EH (cell line): ENCODE measurements at regions not wholly inside any gene's neighbourhood (a gene's known extent, or its start where the extent isn't known, plus 50 kb on each side); places are given as distances from the start of the nearest gene placed in this dataset.

Experiments
- DNase-seq: peaks from one replicate; pipeline ENCODE4 v3.0.0-alpha.2; 2015; ENCODE audit warnings: low read depth

- DNase-seq = peak; percentile 33
Measured at GRCh38 chrX:7280520-7280919, 132.6 kb upstream of the PUDP start.

DNA sequence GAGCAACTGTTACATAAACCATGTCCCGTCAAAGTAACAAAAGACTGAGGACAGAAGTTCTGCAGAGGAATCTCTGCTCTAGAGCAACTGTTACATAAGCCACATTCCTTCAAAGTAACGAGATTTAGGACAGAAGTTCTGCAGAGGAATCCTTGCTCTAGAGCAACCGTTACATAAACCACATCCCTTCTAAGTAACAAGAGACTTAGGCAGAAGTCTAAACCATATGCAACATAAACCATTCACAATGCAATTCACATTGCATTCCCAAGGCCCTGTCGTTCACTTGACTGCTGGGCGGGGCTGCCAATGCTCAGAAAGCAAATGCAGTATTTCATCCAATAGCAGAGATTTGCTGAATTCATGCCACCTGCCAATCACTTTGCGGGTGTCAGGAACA lies 124.4 kb upstream of the PUDP start:
- peak; percentile 54 for DNase-seq

GRCh38 chrX:7270933-7271332 lies 123.0 kb upstream of the PUDP start:
- DNase-seq = peak; percentile 12

DNA sequence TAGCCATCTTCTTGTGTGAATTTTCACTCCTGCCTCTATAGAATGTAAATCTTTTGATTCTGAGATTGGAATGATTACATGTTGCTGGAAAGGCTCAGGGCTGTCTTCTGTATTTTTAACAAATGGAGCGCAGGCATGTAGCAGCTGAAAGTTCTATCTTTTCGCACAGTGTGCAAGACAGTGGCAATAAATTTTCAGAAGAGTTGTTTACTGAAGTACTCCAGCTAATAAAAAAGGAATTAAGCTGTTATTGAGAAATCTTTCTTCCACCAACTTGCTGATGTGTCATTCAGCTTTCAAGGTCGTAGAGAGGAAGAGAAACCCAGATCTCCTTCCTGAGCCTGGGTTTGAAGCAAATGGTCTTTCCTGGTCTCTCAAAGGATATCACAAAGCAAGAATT lies 122.0 kb upstream of the PUDP start:
- peak; percentile 83 for DNase-seq

DNA sequence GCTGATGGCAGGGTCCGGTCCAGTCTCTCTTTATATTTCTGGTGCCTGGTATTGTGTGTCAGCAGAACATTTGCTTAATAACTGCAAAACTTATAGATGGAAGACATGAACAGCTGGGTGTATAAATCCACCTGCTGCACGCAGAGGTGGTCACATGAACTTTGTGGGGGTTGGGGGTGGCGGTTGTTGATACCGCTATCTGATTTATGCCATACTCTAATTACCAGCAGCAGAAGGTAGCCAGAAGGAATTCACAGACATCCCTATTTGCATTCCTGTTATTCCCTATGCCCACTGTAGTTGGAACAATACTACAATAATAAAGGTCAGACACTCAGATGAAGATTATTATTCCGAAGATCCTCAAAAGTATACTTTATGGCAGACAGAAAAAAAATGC lies 121.6 kb upstream of the PUDP start:
- DNase-seq = no peak

DNA sequence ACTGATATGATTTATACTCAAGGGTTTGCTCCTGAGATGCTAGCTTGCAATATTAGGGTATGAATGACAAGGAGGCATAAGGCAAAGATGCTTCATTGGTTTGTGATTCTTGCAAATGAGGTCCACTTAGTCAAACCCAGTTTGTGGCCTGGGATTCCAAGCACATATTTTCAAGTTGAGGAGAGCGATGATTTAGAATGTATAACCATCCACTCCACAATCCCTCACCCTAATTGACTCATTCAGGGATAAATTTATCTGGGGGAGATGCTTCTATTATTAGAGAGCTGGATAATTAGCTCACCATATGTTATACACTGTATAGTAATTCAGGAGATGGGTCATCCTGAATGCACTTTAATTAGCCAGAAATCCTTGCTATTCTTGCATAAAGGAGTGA lies 118.3 kb upstream of the PUDP start:
- DNase-seq = peak; percentile 78

DNA sequence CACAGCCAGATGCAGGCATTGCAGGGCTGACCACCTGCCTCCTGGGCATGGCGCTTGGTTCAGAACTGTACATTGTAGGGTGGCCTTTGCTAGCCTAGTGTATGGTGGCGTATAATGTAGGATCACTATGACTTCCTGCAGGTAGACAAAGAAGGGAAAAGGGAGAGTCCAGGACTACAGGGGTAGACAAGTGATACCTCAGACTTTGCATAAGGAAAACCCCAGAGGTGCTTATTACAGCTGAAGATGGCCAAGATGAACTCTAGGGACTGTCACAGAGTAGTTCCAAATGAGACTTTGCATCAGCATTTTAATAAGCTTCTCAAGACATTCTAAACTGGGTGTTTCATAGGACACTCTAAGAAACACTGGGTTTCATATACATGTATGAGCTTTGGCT lies 116.4 kb upstream of the PUDP start:
- no peak for DNase-seq

GRCh38 chrX:7263961-7264360 lies 116.0 kb upstream of the PUDP start:
- peak; percentile 48 for DNase-seq

GRCh38 chrX:7263330-7263729 lies 115.4 kb upstream of the PUDP start:
- DNase-seq = no peak

GRCh38 chrX:7262551-7262950 lies 114.6 kb upstream of the PUDP start:
- DNase-seq = no peak

DNA sequence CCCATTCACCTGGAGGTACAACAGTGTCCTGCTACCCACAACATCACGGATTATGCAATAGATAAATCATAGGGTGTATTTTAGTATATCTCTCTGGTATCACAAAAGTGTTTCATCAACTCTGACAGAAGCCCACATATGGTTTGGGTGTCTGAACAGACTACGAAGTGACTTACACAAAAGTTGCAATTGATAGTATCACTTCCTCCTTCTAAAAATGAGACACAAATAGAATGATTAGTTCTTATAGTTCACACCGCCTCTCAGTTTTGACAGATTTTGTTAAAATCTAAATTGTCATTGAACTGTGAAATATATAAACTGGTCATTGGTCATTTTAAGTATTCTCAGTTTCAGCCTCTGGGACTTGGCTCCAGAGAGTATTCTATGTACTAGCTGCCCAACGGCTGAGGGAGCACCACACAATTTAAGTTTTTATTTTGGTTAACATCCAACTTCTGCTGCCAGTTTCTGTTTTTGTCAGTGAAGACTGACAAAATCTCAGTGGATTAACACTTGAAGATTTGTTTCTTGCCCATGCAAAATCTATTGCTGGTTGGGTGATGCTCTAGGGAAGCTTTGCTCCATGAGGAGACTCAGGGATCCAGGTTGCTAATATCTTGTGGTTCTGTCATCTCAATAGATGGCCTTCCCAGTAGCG lies 113.8 kb upstream of the PUDP start:
- DNase-seq = no peak

DNA sequence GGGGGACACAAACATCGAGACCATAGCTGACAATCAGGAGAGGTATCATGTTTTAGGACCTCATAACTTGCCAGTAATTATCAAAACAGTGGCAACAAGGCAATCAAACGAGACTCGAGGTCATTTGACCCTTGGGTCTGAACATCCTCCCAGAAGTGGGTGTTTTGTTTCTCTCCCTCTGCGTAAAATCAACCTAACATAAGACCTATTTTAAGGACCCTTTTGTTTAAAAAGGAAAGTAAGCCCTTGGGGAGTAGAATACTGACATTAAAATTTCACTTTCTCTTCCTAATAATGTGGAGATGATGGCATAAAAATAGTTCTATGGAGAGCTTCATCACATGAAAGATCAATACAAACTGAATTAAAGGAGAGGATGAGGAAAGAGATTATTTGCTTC lies 106.2 kb upstream of the PUDP start:
- DNase-seq = no peak

DNA sequence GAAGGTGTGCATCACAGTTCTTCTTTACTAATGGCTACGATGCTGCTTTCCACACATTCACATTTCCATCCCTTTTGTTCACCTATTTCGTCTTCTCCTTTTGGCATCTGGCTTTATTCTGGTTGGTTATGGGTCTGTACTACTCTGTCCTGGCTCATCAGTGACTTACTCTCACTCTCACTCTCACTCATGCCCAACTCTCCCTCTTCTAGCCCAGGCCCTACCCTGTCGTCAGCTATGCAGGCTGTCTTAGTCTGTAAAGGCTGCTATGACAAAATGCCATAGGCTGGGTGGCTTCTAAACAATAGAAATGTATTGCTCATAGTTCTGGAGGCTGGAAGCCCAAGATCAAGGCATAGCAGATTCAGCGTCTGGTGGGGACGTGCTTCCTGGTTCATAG lies 105.6 kb upstream of the PUDP start:
- no peak for DNase-seq

- DNase-seq = no peak
Measured at GRCh38 chrX:7252013-7252610, 104.2 kb upstream of the PUDP start.

DNA sequence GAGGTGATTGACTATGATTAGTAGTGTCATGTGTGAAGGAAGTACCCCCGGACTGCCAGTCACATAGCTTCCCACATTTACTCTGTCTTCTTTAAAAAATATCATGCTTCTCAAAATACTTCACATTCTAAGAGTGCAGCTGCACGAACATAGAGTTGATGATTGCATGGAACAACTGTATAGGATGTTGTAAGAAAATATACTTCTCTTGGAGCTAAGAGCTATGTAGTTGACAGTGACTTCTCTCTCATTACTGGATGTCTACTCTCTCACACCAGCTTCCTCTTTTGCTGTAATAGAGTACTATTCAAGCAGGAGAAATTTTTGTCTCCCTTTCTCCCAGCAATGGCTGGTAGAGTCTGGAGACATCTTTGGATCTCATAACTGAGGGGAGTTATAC lies 99.4 kb upstream of the PUDP start:
- DNase-seq = no peak

- no peak for DNase-seq
Measured at GRCh38 chrX:7244405-7244804, 96.5 kb upstream of the PUDP start.

DNA sequence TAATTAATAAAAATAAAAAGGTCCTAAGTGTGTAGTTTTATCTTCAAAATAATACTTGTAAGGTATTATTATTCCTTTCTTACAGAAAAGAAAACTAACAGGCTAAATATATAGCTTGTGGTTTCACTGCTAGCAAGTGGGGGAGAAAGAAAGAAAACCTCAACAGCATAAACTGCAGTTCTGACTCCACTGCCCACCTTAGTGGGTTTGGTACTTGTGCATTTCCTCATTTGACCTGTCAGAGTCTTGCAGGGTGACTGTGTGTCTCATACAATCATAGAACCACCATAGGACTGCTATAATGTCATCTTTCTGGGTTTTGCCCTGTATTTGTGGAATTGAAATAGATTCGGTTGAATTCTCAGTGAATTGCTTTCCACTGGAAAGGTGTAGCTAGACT lies 94.7 kb upstream of the PUDP start:
- no peak for DNase-seq

GRCh38 chrX:7240929-7241328 lies 93.0 kb upstream of the PUDP start:
- no peak for DNase-seq

GRCh38 chrX:7235071-7235470 lies 87.1 kb upstream of the PUDP start:
- DNase-seq = peak; percentile 4

GRCh38 chrX:7233580-7234406 lies 85.8 kb upstream of the PUDP start:
- DNase-seq = peak; percentile 44

DNA sequence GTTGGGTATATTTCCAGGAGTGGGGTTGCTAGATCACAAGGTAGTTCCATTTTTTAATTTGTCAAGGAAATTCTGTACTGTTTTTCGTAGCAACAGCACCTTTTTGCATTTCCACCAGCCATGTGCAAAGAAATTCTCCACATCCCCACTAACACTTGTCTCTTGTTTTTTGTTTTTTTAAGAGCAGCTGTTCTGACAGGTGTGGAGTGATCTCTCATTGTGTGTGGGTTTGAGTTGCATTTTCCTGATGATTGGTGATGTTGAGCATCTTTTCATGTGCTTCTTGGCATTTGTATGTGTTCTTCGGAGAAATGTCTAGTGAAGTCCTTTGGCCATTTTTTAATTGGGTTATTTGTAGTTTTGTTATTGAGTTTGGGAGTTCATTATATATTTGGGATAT lies 80.3 kb upstream of the PUDP start:
- no peak for DNase-seq

GRCh38 chrX:7225338-7225737 lies 77.4 kb upstream of the PUDP start:
- DNase-seq = no peak

DNA sequence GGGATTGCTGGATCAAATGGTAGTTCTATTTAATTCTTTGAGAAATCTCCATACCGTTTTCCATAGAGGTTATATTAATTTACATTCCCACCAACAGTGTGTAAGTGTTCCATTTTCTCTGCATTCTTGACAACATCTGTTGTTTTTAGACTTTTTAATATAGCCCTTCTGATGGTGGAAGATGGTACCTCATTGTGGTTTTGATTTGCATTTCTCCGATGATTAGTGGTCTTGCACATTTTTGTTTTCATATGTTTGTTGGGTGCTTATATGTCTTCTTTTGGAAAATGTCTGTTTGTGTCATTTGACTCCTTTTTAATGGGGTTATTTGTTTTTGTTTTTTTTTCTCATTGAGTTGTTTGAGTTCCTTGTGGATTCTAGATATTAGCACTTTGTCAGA lies 75.3 kb upstream of the PUDP start:
- no peak for DNase-seq
